ENCODE measurements at regions not wholly inside any gene's neighbourhood (a gene's known extent, or its start where the extent isn't known, plus 50 kb on each side); places are given as distances from the start of the nearest gene placed in this dataset.

DNA sequence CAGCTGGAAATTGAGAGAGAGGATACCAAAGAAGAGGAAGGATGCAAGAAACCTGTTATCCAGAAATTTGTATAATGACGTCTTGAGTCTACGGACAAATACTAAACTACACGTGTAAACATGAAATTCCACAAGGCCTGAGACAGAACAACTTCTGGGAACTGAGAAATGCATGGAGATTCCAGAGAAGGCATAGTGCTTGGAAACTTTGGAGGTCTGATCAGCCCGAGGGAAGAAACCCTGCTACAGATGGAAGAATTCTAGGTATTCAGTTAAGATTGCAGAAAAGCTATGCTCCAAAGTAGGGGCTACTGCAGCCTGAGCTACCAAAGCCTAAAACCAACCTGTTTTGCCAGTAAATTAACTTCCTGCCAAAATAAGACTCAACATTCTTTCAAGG is 120.4 kb downstream of the PDCL3 start:
- Histone ChIP-seq H3K27me3 (ENCODE audit: insufficient read depth, low read length) (peaks cover 5% of the 10 kb centered on the region), H3K27ac (ENCODE audit: low read depth, low read length) (no peak overlapping the region), H3K4me2 (ENCODE audit: insufficient read depth, low read length) (no peak overlapping the region), H3K9me3 (ENCODE audit: low read depth, low read length) (no peaks in the 10 kb centered on the region), H3K36me3 (ENCODE audit: insufficient read depth, low read length) (no peaks in the 10 kb centered on the region), H3K4me3 (ENCODE audit: insufficient read depth, low read length) (no peak overlapping the region), H3K4me1 (ENCODE audit: insufficient read depth, low read length) (no peaks in the 10 kb centered on the region), H4K20me1 (ENCODE audit: insufficient read depth, low read length) (no peaks in the 10 kb centered on the region), H2AFZ (ENCODE audit: low read length) (no peak overlapping the region), H3K79me2 (ENCODE audit: insufficient read depth, low read length) (no peaks in the 10 kb centered on the region)
- TF ChIP-seq, protein P1, sequence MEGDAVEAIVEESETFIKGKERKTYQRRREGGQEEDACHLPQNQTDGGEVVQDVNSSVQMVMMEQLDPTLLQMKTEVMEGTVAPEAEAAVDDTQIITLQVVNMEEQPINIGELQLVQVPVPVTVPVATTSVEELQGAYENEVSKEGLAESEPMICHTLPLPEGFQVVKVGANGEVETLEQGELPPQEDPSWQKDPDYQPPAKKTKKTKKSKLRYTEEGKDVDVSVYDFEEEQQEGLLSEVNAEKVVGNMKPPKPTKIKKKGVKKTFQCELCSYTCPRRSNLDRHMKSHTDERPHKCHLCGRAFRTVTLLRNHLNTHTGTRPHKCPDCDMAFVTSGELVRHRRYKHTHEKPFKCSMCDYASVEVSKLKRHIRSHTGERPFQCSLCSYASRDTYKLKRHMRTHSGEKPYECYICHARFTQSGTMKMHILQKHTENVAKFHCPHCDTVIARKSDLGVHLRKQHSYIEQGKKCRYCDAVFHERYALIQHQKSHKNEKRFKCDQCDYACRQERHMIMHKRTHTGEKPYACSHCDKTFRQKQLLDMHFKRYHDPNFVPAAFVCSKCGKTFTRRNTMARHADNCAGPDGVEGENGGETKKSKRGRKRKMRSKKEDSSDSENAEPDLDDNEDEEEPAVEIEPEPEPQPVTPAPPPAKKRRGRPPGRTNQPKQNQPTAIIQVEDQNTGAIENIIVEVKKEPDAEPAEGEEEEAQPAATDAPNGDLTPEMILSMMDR (IDR thresholded peaks at IDR 0.05; ENCODE audit: extremely low read depth, low read depth, low read length), result no peak
- DNase-seq (ENCODE audit: insufficient read length, low spot score, missing footprints), result no peak

DNA sequence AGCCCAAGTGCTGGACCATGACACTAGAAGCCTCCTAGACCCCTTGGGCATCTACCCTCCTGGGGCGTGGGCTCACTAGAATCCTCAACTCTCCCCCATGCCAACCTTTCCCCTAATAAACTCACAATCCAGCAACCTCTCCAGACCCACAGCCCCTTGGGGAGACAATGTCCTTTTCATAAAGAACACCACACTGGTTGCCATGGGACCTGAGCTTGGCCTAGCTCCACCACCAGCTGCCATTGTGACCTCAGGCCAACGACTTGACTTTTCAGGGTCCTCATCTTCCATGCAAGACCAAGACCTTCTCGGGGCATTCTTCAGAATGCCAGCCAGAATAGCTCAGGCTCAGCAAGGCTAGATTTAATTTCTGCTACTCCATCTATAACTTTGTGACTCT is 128.1 kb upstream of the NPAS2 start:
- no peak for DNase-seq (ENCODE audit: insufficient read length, low spot score, missing footprints)

DNA sequence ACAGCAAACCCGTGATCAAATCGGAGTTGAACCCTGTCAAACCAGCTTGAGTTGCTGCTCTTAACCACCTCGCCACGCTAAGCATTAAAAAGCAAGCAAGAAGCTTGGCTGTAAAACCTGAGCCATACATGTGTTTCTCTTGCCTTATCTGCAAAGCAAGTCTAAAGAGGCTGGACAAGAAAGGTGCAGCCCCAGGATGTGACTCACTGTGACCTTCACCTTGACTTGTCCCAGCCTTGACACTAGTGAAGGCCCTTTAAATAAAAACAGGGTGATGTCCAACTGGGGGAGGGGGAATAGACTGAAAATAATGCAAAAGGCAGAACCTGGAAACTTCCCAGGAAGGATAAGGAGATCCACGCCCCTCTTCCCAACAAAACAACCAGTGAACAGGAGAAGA is 127.6 kb upstream of the NPAS2 start:
- H3K9me3 ChIP-seq (ENCODE audit: low read depth, low read length), result no peaks in the 10 kb centered on the region
- H3K27ac ChIP-seq (ENCODE audit: low read depth, low read length), result no peak overlapping the region
- H3K27me3 ChIP-seq (ENCODE audit: insufficient read depth, low read length), result peaks cover 3% of the 10 kb centered on the region
- H3K4me1 ChIP-seq (ENCODE audit: insufficient read depth, low read length), result no peaks in the 10 kb centered on the region
- H3K4me3 ChIP-seq (ENCODE audit: insufficient read depth, low read length), result no peak overlapping the region
- no peaks in the 10 kb centered on the region for H3K79me2 ChIP-seq (ENCODE audit: insufficient read depth, low read length)
- H2AFZ ChIP-seq (ENCODE audit: low read length), result no peak overlapping the region
- TF ChIP-seq, protein P1 (IDR thresholded peaks at IDR 0.05; ENCODE audit: extremely low read depth, low read depth, low read length), result no peak
- H3K36me3 ChIP-seq (ENCODE audit: insufficient read depth, low read length), result no peaks in the 10 kb centered on the region
- DNase-seq (ENCODE audit: insufficient read length, low spot score, missing footprints), result no peak
- H4K20me1 ChIP-seq (ENCODE audit: insufficient read depth, low read length), result no peaks in the 10 kb centered on the region
- no peak overlapping the region for H3K4me2 ChIP-seq (ENCODE audit: insufficient read depth, low read length)

More for the DNA sequence above, 128.1 kb upstream of the NPAS2 start:
- Histone ChIP-seq H3K4me2 (ENCODE audit: insufficient read depth, low read length) (no peak overlapping the region), H4K20me1 (ENCODE audit: insufficient read depth, low read length) (no peaks in the 10 kb centered on the region), H3K4me1 (ENCODE audit: insufficient read depth, low read length) (no peaks in the 10 kb centered on the region), H3K27me3 (ENCODE audit: insufficient read depth, low read length) (peaks cover 3% of the 10 kb centered on the region), H3K36me3 (ENCODE audit: insufficient read depth, low read length) (no peaks in the 10 kb centered on the region), H3K4me3 (ENCODE audit: insufficient read depth, low read length) (no peak overlapping the region), H3K79me2 (ENCODE audit: insufficient read depth, low read length) (no peaks in the 10 kb centered on the region), H3K27ac (ENCODE audit: low read depth, low read length) (no peak overlapping the region), H3K9me3 (ENCODE audit: low read depth, low read length) (no peaks in the 10 kb centered on the region), H2AFZ (ENCODE audit: low read length) (no peak overlapping the region)
- TF ChIP-seq, protein P1 (IDR thresholded peaks at IDR 0.05; ENCODE audit: extremely low read depth, low read depth, low read length), result no peak

DNA sequence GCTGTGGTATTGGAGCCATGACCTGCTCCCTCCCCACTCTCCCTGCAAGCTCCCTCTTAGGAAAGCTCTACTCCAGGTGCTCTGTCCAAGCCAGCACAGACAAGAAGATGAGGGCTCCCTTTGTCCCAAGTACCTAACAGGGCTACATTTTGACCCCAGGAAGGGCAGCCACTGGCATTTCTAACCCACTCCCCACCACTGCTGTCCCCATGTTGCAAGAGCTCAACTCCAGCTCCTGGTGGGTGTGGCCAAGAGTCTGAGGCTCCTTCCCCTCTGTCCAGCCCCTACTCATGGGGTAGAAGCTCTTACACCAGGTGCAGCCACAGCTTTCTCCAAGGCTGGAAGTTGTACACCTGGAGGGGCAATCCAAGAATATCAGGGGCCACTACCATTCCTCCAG is 127.0 kb upstream of the NPAS2 start:
- Histone ChIP-seq H3K79me2 (ENCODE audit: insufficient read depth, low read length) (no peaks in the 10 kb centered on the region), H3K4me3 (ENCODE audit: insufficient read depth, low read length) (no peak overlapping the region), H3K36me3 (ENCODE audit: insufficient read depth, low read length) (no peaks in the 10 kb centered on the region), H3K4me2 (ENCODE audit: insufficient read depth, low read length) (no peak overlapping the region), H3K4me1 (ENCODE audit: insufficient read depth, low read length) (no peaks in the 10 kb centered on the region), H3K27me3 (ENCODE audit: insufficient read depth, low read length) (peaks cover 3% of the 10 kb centered on the region), H2AFZ (ENCODE audit: low read length) (no peak overlapping the region), H4K20me1 (ENCODE audit: insufficient read depth, low read length) (no peaks in the 10 kb centered on the region), H3K9me3 (ENCODE audit: low read depth, low read length) (no peaks in the 10 kb centered on the region), H3K27ac (ENCODE audit: low read depth, low read length) (no peak overlapping the region)
- no peak for DNase-seq (ENCODE audit: insufficient read length, low spot score, missing footprints)
- TF ChIP-seq, protein P1 (IDR thresholded peaks at IDR 0.05; ENCODE audit: extremely low read depth, low read depth, low read length), result no peak

Data from osteoblast (primary cell).